ENCODE measurements at regions not wholly inside any gene's neighbourhood (a gene's known extent, or its start where the extent isn't known, plus 50 kb on each side); places are given as distances from the start of the nearest gene placed in this dataset.

DNA sequence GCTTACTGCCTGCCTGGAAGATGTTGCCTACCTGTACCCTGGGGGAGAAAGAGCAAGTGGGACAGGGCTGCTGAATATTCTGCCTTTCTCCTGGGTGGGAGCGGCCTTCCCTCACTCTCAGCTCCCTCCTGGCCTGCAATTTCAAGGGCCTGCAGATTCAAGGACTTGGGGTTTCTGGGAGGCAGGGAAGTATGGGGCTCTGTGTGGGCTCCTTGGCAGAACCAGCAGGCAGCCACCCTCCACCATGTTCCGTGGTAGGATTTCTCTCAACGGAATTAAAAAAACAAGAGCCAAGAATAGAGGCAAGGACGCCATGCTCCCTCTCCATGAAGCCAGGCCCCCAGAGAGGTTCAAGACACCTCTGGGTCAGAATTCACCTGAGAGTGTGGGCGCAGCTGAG, 127.7 kb downstream of the NAV1 start:
- TF ChIP-seq, protein P1, sequence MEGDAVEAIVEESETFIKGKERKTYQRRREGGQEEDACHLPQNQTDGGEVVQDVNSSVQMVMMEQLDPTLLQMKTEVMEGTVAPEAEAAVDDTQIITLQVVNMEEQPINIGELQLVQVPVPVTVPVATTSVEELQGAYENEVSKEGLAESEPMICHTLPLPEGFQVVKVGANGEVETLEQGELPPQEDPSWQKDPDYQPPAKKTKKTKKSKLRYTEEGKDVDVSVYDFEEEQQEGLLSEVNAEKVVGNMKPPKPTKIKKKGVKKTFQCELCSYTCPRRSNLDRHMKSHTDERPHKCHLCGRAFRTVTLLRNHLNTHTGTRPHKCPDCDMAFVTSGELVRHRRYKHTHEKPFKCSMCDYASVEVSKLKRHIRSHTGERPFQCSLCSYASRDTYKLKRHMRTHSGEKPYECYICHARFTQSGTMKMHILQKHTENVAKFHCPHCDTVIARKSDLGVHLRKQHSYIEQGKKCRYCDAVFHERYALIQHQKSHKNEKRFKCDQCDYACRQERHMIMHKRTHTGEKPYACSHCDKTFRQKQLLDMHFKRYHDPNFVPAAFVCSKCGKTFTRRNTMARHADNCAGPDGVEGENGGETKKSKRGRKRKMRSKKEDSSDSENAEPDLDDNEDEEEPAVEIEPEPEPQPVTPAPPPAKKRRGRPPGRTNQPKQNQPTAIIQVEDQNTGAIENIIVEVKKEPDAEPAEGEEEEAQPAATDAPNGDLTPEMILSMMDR (IDR thresholded peaks at IDR 0.05 in 2 of 3, conservative IDR thresholded peaks at IDR 0.05 in 1 of 3; ENCODE audit: borderline replicate concordance in 1 of 3, insufficient read depth in 1 of 3, low read depth in 2 of 3, low read length in 2 of 3) = no peak
- TF ChIP-seq, protein P2, sequence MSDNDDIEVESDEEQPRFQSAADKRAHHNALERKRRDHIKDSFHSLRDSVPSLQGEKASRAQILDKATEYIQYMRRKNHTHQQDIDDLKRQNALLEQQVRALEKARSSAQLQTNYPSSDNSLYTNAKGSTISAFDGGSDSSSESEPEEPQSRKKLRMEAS (IDR thresholded peaks at IDR 0.05) = no peak
- TF ChIP-seq EZH2phosphoT487 (IDR thresholded peaks at IDR 0.05; ENCODE audit: borderline replicate concordance) (no peak), POLR2A (IDR thresholded peaks at IDR 0.05; ENCODE audit: borderline replicate concordance, extremely low read depth, insufficient read depth, insufficient read length) (no peak), POLR2AphosphoS5 (IDR thresholded peaks at IDR 0.05; ENCODE audit: low read depth, low read length) (no peak)
